GM19468 (cell line): ENCODE measurements at regions not wholly inside any gene's neighbourhood (a gene's known extent, or its start where the extent isn't known, plus 50 kb on each side); places are given as distances from the start of the nearest gene placed in this dataset.

Experiments used
- ATAC-seq: cut with Tn5 transposase; IDR thresholded peaks from one replicate; pipeline ENCODE4 v1.9.1; 2021; ENCODE audit warnings: mild to moderate bottlenecking, moderate library complexity, moderate number of reproducible peaks; ENCODE audit not compliant: unreplicated experiment; ENCODE audit errors: extremely low read depth

DNA sequence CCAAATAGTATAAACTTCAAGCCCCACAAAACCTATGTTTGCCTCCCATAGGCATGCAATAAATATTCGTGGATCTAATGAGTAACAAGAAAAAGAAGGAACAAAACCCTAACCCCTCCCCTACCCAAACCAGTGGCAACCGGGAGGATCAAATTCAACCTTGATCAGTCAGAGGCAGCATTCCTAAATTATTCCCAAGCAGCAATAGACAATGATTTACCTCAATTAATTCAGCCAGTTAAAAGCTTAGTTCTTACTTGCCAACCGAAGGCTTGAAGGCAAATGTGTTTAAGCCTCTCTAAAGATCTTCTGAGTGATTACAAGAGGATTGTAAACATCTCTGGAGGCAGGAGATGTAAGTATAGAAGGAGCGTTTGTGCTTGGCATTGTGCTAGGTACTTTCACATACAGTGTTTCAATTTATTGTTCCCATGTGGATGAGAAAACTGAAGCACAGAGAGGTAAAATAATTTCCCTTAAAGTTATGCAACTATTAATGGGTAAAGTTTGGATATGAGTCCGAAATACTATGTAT is 197.7 kb downstream of the MTX2 start:
- no peak for ATAC-seq

DNA sequence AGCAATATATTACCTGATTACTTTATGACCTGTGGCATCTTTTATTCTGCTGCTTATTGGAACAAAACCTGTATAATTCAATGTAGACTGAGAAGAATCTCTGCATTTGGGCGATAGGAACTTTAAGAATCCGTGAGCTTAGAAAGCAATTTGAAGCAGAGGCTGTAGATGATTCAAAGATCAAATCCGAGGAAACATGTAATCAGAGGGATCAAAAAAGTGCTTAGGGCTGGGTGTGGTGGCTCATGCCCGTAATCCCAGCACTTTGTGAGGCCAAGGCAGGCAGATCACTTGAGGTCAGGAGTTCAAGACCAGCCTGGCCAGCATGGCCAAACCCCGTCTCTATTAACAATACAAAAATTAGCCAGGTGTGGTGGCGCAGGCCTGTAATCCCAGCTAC is 198.4 kb downstream of the MTX2 start:
- no peak for ATAC-seq

DNA sequence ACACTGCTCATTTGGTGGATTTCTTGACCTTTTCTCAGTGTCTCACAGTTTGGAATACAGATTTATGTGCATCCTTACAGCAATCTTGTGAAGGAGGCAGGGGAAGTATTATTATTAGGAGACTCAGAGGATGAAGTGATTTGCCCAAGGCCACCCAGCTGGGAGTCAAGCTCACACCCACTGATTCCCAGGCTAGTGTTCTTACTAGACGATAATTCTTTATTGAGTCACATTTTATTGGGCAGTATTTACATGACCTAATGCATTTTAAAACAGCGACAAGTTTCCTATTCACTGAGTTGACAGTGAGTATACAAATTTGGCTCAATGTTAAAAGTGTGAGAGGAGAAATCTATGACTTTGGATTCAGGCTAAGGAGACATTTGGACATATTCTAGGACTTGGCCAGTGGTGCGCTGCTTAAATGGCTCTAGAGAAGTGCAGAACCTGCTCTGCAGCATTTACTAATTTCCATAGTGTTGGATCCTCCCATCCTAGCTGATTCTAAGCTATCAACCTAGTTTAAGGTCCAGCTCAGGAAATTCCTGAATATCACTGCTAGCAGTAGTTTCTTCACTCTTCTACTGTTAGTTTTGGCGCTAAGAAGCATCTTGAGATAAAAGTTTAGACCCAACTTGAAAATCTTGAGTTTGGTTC is 199.3 kb downstream of the MTX2 start:
- ATAC-seq: no peak

DNA sequence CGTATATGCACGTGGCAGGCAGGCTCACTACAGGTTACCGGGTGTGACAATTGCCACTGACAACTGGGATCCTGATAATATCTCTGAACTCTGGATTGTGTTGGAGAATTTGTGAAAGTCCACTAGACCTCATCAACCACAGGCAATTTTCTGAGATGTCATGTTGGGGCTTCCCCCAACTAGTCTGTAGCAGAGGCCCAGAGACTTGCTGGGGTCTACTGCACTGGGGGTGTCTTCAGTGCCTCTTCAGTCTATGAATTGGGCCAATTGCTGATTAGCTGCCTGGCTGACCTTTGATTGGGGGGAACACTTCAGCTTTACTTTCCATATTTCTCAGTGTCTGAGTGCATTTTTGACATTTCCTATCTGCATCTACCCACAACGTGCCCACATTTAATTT is 201.5 kb downstream of the MTX2 start:
- no peak for ATAC-seq

DNA sequence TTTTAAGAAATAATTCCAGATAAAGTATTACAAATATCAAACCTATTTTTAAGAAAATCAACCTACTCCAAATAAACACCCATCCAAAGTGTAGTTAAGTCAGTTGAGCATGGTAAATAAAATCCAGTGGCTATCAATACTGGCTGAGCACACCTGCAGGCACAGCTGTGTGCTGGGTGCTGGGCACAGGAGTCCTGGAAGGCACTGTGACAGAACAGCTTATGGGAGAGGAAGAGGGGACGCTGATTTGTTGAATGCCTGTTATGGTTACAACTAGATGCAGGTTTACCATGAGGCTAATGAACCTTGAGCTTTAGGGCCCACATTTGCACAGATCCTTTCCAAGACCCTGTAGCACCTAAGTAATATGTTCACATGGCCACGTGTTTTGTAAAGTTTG is 202.7 kb downstream of the MTX2 start:
- ATAC-seq: no peak

DNA sequence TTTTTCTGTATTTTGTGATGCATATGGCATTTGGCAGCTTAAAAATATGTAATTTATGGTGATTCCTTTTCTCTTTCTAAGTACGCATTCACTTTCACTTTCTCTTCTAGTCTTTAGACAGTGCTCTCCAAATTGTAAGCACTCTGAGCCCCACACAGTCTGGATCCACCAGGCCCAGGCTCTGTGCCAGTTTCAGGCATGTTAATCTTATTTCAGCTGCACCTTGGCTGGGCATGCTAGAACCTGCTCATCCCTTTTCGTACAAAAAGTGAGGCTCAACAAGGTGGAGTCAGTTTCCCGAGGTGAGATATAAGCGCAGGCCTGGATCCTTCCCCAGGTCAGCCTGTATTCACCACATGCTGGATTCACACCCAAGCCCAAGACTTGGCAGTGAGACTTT is 203.9 kb downstream of the MTX2 start:
- ATAC-seq: no peak

DNA sequence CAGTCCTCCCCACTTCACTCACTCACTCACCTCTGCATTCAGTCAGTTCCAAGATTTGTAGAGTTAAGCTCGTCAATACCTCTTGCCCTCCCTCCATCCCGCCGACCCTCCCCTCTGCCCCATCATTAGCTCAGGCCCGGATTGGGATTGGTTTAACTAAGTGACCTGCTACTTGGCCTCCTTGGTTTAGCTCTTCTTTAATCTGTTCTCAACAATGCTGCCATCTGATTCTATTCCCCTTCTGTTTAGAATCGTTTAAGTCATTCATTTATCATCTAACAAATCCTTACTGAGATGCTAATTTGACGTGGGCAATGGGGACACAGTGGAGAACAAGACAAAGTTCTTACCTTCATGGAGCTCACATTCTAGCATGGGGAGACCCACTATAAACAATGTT is 204.6 kb downstream of the MTX2 start:
- ATAC-seq: no peak

DNA sequence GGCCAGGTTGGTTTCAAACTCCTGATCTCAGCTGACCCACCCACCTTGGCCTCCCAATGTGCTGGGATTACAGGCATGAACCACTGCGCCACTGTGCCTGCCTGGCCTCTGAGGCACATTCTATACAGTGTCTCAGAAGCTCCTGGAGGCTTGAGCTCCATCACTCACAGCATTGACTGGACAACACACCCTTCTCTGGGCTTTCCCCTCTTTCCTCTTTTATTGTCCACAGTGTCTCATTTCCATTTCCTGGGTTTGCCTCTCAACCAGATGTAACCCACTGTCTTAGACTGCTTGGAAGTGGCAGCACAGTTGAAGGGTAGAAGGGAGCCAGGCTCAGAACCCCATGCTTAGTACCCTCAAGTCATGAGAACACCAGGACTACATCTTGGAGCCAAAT is 208.1 kb downstream of the MTX2 start:
- ATAC-seq: no peak

DNA sequence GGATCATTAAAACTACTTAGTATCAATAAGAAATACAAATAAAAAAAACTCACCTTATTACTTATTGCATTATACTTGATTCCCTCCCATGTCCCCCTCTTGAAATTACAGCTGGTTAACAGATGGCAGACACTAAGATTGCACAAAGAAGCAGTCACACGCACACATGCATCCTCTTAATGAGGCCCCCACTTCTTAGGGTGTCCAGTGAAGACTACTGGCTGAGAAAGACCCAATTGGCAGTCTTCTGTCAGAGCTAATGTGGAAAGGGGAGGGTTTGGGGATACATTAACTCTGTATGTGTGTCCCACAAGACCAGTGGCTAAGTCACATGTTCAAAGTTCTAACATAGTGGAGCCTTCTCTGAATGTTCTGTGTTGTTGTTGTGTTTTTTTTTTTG is 210.7 kb downstream of the MTX2 start:
- ATAC-seq: no peak

DNA sequence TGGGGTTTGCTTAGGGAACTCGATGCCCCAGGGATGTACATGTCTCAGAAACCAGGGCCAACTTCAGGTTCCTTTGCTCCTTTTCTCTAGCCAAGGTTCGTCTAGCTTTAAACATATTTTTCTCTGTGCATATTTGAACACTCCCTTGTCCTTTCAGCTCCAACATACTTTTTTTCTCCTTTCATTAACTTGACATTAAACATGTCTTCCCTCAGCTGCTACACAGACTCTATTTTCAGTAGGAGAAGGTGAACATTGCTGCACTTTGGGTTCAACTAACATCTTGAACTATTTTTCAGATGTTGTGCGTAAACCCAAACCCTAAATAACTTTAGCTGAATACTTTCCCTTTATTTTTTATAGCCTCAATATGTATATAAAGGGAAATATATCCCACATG is 212.9 kb downstream of the MTX2 start:
- ATAC-seq: no peak

DNA sequence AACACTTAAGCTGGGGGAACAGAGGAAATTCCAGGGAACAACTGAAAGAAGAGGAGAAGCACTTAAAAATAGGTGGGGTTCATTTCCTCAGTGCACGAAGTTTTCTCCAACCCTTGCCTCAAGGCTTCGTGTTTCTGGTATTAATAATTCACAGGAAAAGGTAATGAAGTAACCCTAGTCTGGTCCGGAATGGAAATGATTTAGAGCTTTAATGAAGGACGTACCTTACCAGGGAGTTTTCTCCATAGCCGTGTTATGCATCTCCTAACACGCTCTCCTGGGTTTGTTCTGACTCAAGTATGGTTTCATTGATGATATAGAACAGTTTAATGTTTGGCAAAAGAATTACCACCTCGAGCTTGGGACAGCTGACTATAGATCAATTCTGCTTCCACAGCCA is 214.2 kb downstream of the MTX2 start:
- no peak for ATAC-seq

DNA sequence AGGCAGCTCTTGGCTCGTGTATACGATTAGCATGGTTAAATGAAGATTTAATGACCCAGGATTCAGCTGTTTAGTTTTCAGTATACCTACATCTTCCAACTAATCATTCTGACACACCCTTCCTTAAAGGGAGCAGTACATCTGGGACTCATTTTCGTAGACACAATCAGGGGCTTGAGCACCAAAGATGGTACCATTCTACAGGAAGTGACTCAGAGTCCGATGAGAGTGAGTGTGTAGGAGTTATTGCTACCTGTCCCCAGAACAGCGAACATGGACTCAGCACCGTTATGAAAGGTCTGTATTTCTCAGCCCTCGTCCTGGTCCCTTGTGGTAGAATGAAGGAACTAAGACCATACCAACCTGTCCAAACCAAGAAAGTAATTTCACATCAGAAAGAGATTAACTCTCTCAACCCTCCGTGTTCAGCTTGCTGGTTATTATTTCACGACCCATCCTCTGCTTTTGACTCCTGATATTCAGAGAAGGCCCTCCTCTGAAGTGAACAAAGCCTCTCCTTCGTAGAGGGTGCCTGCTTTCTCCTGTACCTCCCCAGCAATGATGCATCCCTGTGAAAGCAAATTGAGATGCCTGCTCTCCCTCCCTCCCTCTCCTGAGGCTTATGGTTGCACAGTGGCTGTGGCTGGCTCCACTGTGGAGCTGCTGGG is 214.8 kb downstream of the MTX2 start:
- ATAC-seq: no peak

DNA sequence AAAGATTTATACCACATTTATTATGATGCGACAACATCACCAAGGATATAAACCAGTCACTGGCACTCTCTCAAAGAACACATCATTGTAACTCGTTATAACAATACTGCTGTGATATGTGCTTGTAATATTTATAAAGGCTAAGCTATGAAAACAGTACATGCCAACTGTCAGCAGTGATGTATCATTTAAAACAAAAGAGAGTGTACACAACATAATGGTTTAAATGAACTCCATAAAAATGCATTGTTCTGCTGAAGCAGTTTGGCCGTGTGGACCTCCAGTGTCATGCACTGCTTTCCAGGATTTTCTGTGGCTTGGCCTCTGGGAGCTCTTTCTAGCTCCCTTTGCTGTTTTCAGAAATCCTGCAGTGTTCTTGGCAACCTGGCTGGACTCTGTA is 215.6 kb downstream of the MTX2 start:
- no peak for ATAC-seq

DNA sequence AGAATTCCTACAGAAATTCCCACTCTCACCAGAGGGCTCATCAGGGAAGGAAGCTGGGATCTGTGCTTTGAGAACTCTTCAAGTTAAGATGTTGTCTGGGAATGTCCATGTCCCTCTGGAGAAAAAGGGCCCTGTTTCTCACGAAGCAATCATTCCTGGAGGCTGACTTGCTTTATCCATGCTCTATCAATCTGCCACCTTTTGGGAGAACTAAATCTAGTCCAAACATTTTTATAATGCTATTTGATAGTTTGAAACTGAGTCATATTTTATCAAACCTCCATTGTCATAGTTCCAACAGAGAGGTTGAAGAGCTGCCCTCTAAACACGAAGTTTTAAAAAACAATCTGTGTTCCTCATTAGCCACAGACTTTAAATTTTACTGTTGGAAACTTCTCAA is 219.2 kb downstream of the MTX2 start:
- no peak for ATAC-seq

DNA sequence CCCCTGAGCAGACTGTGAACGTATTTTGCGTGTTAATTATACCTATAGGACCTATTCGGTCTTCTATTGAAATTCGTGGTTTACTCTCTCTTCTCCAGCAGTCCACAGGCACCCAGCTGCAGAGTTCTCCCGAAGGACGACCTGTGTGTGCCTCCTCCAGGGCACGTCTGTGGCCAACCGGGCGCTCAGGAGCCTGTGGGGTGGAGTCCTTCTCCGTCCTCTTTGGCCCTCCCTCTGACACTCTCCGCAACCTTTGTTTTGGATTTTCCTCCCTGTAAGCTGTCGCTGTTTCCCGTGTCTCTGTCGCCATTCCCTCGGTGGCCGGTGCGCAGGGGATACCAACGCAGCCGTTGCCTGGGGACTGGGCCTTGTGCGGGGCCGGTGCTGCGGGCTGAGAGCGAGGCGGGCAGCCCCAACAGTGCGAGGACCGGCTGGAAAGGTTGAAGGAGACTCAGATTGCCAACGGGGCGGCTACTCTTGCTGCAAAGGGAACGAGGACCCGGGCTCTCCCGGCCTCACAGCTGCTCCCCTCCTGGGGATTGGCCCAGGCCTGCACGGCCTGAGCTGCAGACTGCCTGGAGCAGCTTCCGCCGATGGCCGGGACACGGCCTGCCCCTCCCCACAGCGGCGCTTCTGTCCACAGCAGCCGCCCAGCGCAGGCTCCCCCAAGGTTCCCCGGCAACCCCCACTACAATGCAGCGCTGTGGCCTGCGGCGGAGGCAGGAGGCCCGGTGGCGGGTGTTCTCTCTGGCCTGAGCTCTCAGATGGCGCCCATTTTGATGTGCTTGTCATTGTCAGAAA is 221.0 kb downstream of the MTX2 start:
- no peak for ATAC-seq

DNA sequence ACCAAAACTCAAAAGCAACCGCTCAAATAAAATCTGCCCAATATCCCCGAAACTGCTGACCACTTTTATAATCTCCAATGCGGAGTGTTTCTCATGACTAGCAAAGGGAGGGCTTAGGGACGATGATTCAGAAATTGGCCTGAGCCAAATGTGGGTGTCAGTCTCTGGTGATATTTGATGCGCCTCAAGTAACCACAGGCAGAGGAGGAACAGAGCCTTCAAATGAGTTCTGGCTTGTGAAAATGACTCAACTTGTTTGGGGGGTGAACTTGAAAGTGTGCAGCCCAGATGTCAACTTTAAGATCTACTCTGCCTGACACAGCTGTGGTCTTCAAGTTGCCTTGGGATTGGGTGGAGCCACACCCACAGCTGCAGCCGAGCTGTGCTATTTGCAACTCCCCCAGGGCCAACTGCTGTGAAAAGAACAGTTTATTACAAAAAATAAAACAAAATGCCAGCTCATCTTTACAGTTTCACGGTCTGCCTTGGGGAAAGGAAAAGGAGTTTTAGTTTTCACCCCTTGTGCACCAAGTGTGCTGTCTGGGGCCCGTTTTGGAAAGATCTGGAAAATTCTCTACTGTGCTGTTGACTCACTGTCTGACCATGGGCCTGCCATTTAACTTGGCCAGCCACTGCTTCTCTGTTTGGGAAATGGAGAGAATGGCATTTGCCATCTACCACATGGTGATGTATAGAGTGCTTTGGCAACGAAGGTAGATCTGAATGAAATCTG is 222.1 kb downstream of the MTX2 start:
- peak; percentile 79 for ATAC-seq

DNA sequence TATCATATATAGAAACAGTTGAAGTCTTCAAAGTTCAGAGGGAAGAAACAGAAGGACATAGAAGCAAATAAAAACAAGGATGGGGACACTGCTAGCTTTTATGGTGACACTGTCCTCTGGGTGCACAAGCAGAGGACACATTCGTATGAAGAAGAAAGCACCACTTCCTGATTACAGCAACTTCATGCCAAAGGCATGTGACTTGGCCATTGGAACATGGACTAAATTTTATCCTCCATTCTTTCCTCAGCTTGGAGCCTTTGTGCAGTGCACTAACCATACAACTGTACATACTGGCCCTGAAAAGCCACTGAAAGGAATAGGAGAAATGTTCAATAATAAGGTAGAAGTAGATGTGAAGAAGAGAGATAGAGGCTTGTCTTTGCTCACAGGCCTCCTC is 223.3 kb downstream of the MTX2 start:
- ATAC-seq: no peak

DNA sequence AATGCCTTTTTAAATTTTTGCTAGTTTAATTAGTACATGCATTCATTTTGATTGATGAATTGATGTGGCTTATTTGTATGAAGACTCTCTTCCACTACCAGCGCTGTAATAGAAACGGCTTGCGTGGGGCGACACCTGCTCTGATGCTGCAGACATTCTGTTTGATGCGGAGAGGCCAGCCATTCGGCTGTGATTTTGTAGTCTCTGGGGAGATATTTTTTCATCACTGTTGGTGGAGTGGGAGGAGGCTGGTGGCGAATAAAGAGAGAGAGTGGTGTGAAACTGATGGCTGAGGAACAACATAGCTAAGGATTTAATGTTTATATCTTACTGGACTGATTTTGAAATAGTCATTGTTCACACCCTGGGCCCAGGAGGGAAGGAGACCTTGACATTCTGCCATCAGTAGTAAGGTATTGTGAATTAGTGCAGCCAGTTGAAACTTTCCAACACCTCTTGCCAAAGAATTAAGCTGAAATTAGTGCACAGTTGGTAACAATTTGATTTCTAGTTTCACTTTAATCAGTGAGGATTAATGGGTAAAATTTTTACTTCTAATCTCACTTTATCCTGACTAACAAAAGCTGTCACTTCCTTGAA is 224.1 kb downstream of the MTX2 start:
- ATAC-seq: no peak

DNA sequence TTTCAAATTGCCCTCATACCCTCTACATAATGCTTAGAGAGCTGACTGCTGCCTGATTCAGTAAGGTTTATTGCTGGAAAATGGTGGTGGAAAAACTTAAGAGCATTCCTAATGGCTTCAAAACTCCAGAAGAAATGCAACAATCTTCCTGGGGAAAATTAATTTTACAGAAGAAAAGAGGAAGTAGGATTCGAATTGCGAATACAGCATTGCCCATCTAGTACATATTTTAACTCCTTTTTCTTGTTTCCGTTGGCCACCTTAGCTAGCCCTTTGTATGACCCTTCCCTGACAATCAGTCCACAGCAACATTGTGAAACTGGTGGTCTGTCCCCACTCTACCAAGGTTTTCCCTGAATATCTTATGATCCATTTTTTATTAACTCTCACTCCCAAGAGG is 224.7 kb downstream of the MTX2 start:
- ATAC-seq: no peak

DNA sequence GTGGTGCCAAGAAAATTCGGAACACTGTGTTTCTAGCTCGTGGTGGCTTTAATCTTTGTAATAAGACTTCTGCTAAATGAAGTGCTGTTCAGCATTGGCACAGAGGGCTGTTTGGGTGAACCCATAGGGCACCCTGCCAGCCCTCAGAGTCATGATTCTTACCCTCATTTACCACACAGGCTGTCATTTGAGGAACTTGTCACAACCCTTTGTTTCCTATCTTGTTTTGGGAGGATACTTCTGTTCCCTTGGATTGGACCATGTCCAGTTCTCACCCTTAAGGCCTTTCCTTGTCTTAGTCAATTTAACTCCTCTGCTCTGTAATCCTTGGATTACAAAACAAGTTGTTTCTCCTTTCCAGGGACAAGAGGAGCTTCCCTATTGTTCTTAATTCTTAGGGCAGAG is 225.7 kb downstream of the MTX2 start:
- ATAC-seq: no peak
